ENCODE measurements at regions not wholly inside any gene's neighbourhood (a gene's known extent, or its start where the extent isn't known, plus 50 kb on each side); places are given as distances from the start of the nearest gene placed in this dataset.

GRCh38 chr1:244161236-244161510, 110.1 kb downstream of the ZBTB18 start:
- Histone ChIP-seq H3K36me3 (ENCODE audit: control insufficient read depth in 3 of 3, insufficient read depth in 2 of 3, low read depth in 1 of 3, low read length in 3 of 3) (no peaks in the 10 kb centered on the region), H3K4me1 (ENCODE audit: control insufficient read depth in 3 of 3, insufficient read depth in 2 of 3, low read depth in 1 of 3, low read length in 2 of 3) (no peaks in the 10 kb centered on the region), H3K4me3 (ENCODE audit: low read depth in 1 of 3, low read length in 3 of 3) (no peak overlapping the region), H3K9me3 (ENCODE audit: control insufficient read depth in 2 of 2, insufficient read depth in 1 of 2, low read depth in 1 of 2, low read length in 1 of 2) (no peaks in the 10 kb centered on the region), H3K27me3 (ENCODE audit: control insufficient read depth in 3 of 3, insufficient read depth in 3 of 3, low read length in 3 of 3) (no peaks in the 10 kb centered on the region), H3K27ac (ENCODE audit: low read depth in 1 of 3, low read length in 2 of 3) (no peak overlapping the region)
- FAIRE-seq (no peak), DNase-seq (no peak)
- WGBS, 3 donors = 61 to 78% (median 69%) methylated on average over 5 of the region's 5 CpGs

GRCh38 chr1:244162786-244163530, 111.9 kb downstream of the ZBTB18 start:
- WGBS, 3 donors = 78 to 89% (median 81%) methylated on average over 12 of the region's 12 CpGs
- no peak for FAIRE-seq
- H3K9me3 ChIP-seq (ENCODE audit: control insufficient read depth in 2 of 2, insufficient read depth in 1 of 2, low read depth in 1 of 2, low read length in 1 of 2) = no peaks in the 10 kb centered on the region
- no peak overlapping the region for H3K27ac ChIP-seq (ENCODE audit: low read depth in 1 of 3, low read length in 2 of 3)
- no peak overlapping the region for H3K4me3 ChIP-seq (ENCODE audit: low read depth in 1 of 3, low read length in 3 of 3)
- DNase-seq = no peak
- no peaks in the 10 kb centered on the region for H3K4me1 ChIP-seq (ENCODE audit: control insufficient read depth in 3 of 3, insufficient read depth in 2 of 3, low read depth in 1 of 3, low read length in 2 of 3)
- no peaks in the 10 kb centered on the region for H3K36me3 ChIP-seq (ENCODE audit: control insufficient read depth in 3 of 3, insufficient read depth in 2 of 3, low read depth in 1 of 3, low read length in 3 of 3)
- no peaks in the 10 kb centered on the region for H3K27me3 ChIP-seq (ENCODE audit: control insufficient read depth in 3 of 3, insufficient read depth in 3 of 3, low read length in 3 of 3)

- DNase-seq = no peak
- Histone ChIP-seq H3K36me3 (ENCODE audit: control insufficient read depth in 3 of 3, insufficient read depth in 2 of 3, low read depth in 1 of 3, low read length in 3 of 3) (no peaks in the 10 kb centered on the region), H3K27ac (ENCODE audit: low read depth in 1 of 3, low read length in 2 of 3) (peak overlapping the region in 1 of 3 donors; percentile 64), H3K27me3 (ENCODE audit: control insufficient read depth in 3 of 3, insufficient read depth in 3 of 3, low read length in 3 of 3) (no peaks in the 10 kb centered on the region), H3K4me1 (ENCODE audit: control insufficient read depth in 3 of 3, insufficient read depth in 2 of 3, low read depth in 1 of 3, low read length in 2 of 3) (no peaks in the 10 kb centered on the region), H3K9me3 (ENCODE audit: control insufficient read depth in 2 of 2, insufficient read depth in 1 of 2, low read depth in 1 of 2, low read length in 1 of 2) (no peaks in the 10 kb centered on the region), H3K4me3 (ENCODE audit: low read depth in 1 of 3, low read length in 3 of 3) (no peak overlapping the region)
- WGBS, 3 donors = 72 to 87% (median 85%) methylated on average over 8 of the region's 8 CpGs
- FAIRE-seq = no peak
These were observed 112.9 kb downstream of the ZBTB18 start for GRCh38 chr1:244163861-244164510.

GRCh38 chr1:244164511-244164890, 113.4 kb downstream of the ZBTB18 start:
- H3K36me3 ChIP-seq (ENCODE audit: control insufficient read depth in 3 of 3, insufficient read depth in 2 of 3, low read depth in 1 of 3, low read length in 3 of 3) = no peaks in the 10 kb centered on the region
- WGBS, 3 donors = 38 to 76% (median 47%) methylated on average over 4 of the region's 4 CpGs
- peak overlapping the region in 1 of 3 donors; percentile 64 for H3K27ac ChIP-seq (ENCODE audit: low read depth in 1 of 3, low read length in 2 of 3)
- no peak for FAIRE-seq
- no peak for DNase-seq
- no peaks in the 10 kb centered on the region for H3K9me3 ChIP-seq (ENCODE audit: control insufficient read depth in 2 of 2, insufficient read depth in 1 of 2, low read depth in 1 of 2, low read length in 1 of 2)
- no peaks in the 10 kb centered on the region for H3K4me1 ChIP-seq (ENCODE audit: control insufficient read depth in 3 of 3, insufficient read depth in 2 of 3, low read depth in 1 of 3, low read length in 2 of 3)
- H3K27me3 ChIP-seq (ENCODE audit: control insufficient read depth in 3 of 3, insufficient read depth in 3 of 3, low read length in 3 of 3) = no peaks in the 10 kb centered on the region
- no peak overlapping the region for H3K4me3 ChIP-seq (ENCODE audit: low read depth in 1 of 3, low read length in 3 of 3)

DNA sequence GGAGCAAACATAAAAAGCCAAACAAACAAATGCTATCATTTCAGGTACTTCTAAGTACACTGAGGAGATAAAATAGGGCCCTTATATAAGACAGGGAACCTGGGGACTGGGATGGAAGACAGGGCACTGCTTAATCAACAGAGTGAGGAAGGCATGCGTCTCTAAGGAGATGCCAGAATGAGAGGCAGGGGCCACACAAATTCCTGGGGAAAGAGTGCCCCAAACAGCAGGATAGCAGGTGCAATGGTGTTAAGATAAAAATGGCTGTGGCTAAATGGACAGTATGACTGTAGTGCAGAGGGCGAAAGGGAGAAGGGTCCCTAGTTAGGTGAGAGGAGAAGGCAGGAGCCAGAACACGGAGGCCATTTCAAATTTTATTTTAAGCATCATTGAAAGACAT, 113.9 kb downstream of the ZBTB18 start:
- DNase-seq (no peak), FAIRE-seq (no peak)
- WGBS, 3 donors = 84 to 93% (median 91%) methylated on average over 3 of the region's 3 CpGs
- Histone ChIP-seq H3K9me3 (ENCODE audit: control insufficient read depth in 2 of 2, insufficient read depth in 1 of 2, low read depth in 1 of 2, low read length in 1 of 2) (no peaks in the 10 kb centered on the region), H3K4me3 (ENCODE audit: low read depth in 1 of 3, low read length in 3 of 3) (no peak overlapping the region), H3K36me3 (ENCODE audit: control insufficient read depth in 3 of 3, insufficient read depth in 2 of 3, low read depth in 1 of 3, low read length in 3 of 3) (no peaks in the 10 kb centered on the region), H3K27me3 (ENCODE audit: control insufficient read depth in 3 of 3, insufficient read depth in 3 of 3, low read length in 3 of 3) (no peaks in the 10 kb centered on the region), H3K27ac (ENCODE audit: low read depth in 1 of 3, low read length in 2 of 3) (no peak overlapping the region), H3K4me1 (ENCODE audit: control insufficient read depth in 3 of 3, insufficient read depth in 2 of 3, low read depth in 1 of 3, low read length in 2 of 3) (no peaks in the 10 kb centered on the region)

DNA sequence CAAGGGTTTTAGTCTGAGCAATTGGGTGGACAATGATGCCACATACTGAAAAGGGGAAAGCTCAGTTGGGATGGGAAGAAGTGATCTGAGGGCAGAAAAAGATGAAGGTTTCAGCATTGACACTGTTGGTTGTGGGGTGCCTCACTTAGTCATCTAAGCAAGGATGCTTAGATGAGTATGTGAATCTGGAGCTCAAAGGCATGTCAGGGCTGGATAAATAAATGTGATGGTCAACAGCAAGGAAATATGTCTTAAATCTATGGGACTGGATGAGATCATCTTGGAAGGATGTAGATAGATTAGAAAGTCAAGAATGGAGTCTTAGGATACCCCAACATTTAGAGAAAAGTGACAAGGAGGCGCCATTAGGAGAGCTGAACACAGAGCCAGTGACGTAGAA, 114.6 kb downstream of the ZBTB18 start:
- 82 to 91% (median 87%) methylated on average over 2 of the region's 2 CpGs for WGBS, 3 donors
- FAIRE-seq = no peak
- H3K4me1 ChIP-seq (ENCODE audit: control insufficient read depth in 3 of 3, insufficient read depth in 2 of 3, low read depth in 1 of 3, low read length in 2 of 3) = no peaks in the 10 kb centered on the region

GRCh38 chr1:244171241-244171985, 120.3 kb downstream of the ZBTB18 start:
- no peak for DNase-seq
- Histone ChIP-seq H3K27me3 (ENCODE audit: control insufficient read depth in 3 of 3, insufficient read depth in 3 of 3, low read length in 3 of 3) (no peaks in the 10 kb centered on the region), H3K27ac (ENCODE audit: low read depth in 1 of 3, low read length in 2 of 3) (no peak overlapping the region), H3K9me3 (ENCODE audit: control insufficient read depth in 2 of 2, insufficient read depth in 1 of 2, low read depth in 1 of 2, low read length in 1 of 2) (no peaks in the 10 kb centered on the region), H3K4me1 (ENCODE audit: control insufficient read depth in 3 of 3, insufficient read depth in 2 of 3, low read depth in 1 of 3, low read length in 2 of 3) (no peaks in the 10 kb centered on the region), H3K4me3 (ENCODE audit: low read depth in 1 of 3, low read length in 3 of 3) (no peak overlapping the region), H3K36me3 (ENCODE audit: control insufficient read depth in 3 of 3, insufficient read depth in 2 of 3, low read depth in 1 of 3, low read length in 3 of 3) (no peaks in the 10 kb centered on the region)
- WGBS, 3 donors = 72 to 78% (median 77%) methylated on average over 7 of the region's 7 CpGs
- no peak for FAIRE-seq

More for the DNA sequence above, 114.6 kb downstream of the ZBTB18 start:
- Histone ChIP-seq H3K9me3 (ENCODE audit: control insufficient read depth in 2 of 2, insufficient read depth in 1 of 2, low read depth in 1 of 2, low read length in 1 of 2) (no peaks in the 10 kb centered on the region), H3K27me3 (ENCODE audit: control insufficient read depth in 3 of 3, insufficient read depth in 3 of 3, low read length in 3 of 3) (no peaks in the 10 kb centered on the region), H3K27ac (ENCODE audit: low read depth in 1 of 3, low read length in 2 of 3) (no peak overlapping the region), H3K36me3 (ENCODE audit: control insufficient read depth in 3 of 3, insufficient read depth in 2 of 3, low read depth in 1 of 3, low read length in 3 of 3) (no peaks in the 10 kb centered on the region), H3K4me3 (ENCODE audit: low read depth in 1 of 3, low read length in 3 of 3) (no peak overlapping the region)
- no peak for DNase-seq

DNA sequence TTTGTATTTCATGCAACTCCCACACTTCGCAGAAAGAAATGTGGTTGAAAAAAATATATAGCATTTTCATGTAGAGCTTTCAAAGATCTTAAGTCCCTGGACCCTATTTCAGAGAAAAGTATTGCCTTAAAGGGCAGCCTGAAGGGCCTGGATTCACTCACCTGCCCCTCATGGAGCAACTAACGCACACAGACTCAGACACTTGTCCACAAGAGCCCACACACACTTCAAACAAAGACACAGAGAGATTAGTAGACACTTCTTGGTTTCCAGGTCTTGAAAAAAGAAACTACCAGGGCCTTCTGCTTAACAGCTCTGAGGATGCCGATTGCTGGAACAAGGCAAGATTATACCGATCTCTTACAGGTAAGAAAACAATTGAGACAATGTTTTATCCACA, 122.2 kb downstream of the ZBTB18 start:
- DNase-seq = no peak
- Histone ChIP-seq H3K36me3 (ENCODE audit: control insufficient read depth in 3 of 3, insufficient read depth in 2 of 3, low read depth in 1 of 3, low read length in 3 of 3) (no peaks in the 10 kb centered on the region), H3K4me3 (ENCODE audit: low read depth in 1 of 3, low read length in 3 of 3) (no peak overlapping the region), H3K4me1 (ENCODE audit: control insufficient read depth in 3 of 3, insufficient read depth in 2 of 3, low read depth in 1 of 3, low read length in 2 of 3) (no peaks in the 10 kb centered on the region), H3K27ac (ENCODE audit: low read depth in 1 of 3, low read length in 2 of 3) (no peak overlapping the region), H3K27me3 (ENCODE audit: control insufficient read depth in 3 of 3, insufficient read depth in 3 of 3, low read length in 3 of 3) (no peaks in the 10 kb centered on the region), H3K9me3 (ENCODE audit: control insufficient read depth in 2 of 2, insufficient read depth in 1 of 2, low read depth in 1 of 2, low read length in 1 of 2) (no peaks in the 10 kb centered on the region)
- 73 to 85% (median 79%) methylated on average over 4 of the region's 4 CpGs for WGBS, 3 donors
- FAIRE-seq = no peak
